WTC11 (cell line): ENCODE measurements at regions not wholly inside any gene's neighbourhood (a gene's known extent, or its start where the extent isn't known, plus 50 kb on each side); places are given as distances from the start of the nearest gene placed in this dataset.

ENCODE experiments used
- ATAC-seq: fragments of 200-7000 bp; cut with Tn5 transposase; 2 replicates; pipeline ENCODE4 v1.10.0; 2021; ENCODE audit warnings: mild to moderate bottlenecking, moderate library complexity
- CTCF ChIA-PET: fragments of 300-600 bp; sonication (Branson Sonifier 250); formaldehyde crosslinking; loops from one replicate; lab custom pipeline; 2021; ENCODE audit warnings: antibody characterized with exemption; lab: Charles Lee
- POLR2A ChIA-PET: fragments of 350-600 bp; sonication (Branson Sonifier 250); formaldehyde crosslinking; loops from one replicate; lab custom pipeline; 2021; ENCODE audit warnings: antibody characterized with exemption; lab: Charles Lee
- DNase-seq: peaks from one replicate; pipeline ENCODE4 v3.0.0; 2021; ENCODE audit warnings: low spot score
- H3K27ac Mint-ChIP-seq: 2 replicates; pipeline ENCODE4 v1.8.0; 2021; ENCODE audit warnings: mixed read lengths
- H3K27me3 Mint-ChIP-seq: 2 replicates; pipeline ENCODE4 v1.8.0; 2021; ENCODE audit warnings: low read depth, mild to moderate bottlenecking, moderate library complexity, mixed read lengths
- H3K36me3 Mint-ChIP-seq: 2 replicates; pipeline ENCODE4 v1.8.0; 2021; ENCODE audit warnings: mixed read lengths
- H3K4me1 Mint-ChIP-seq: 2 replicates; pipeline ENCODE4 v1.8.0; 2022; ENCODE audit warnings: mixed read lengths
- H3K4me3 Mint-ChIP-seq: 2 replicates; pipeline ENCODE4 v1.8.0; 2021; ENCODE audit warnings: mild to moderate bottlenecking, moderate library complexity, mixed read lengths
- H3K9me3 Mint-ChIP-seq: 2 replicates; pipeline ENCODE4 v1.8.0; 2021; ENCODE audit warnings: mixed read lengths
- CTCF ChIP-seq: fragments of 200-600 bp; IDR thresholded peaks from 2 replicates; pipeline ENCODE4 v1.8.0; 2022; ENCODE audit warnings: antibody characterized with exemption
- ESRRA ChIP-seq: sonication (generic); formaldehyde crosslinking; IDR thresholded peaks from 2 replicates; pipeline ENCODE4 v1.8.1; 2022; ENCODE audit warnings: mild to moderate bottlenecking, missing genetic modification reagents, borderline replicate concordance
- ETV6 ChIP-seq: sonication (generic); formaldehyde crosslinking; IDR thresholded peaks from 2 replicates; pipeline ENCODE4 v1.8.1; 2022; ENCODE audit warnings: mild to moderate bottlenecking, missing genetic modification reagents
- FOXJ3 ChIP-seq: sonication (generic); formaldehyde crosslinking; IDR thresholded peaks from 2 replicates; pipeline ENCODE4 v1.9.0; 2021; ENCODE audit warnings: missing genetic modification reagents, mild to moderate bottlenecking, borderline replicate concordance
- IRF2 ChIP-seq: sonication (generic); formaldehyde crosslinking; IDR thresholded peaks from 2 replicates; pipeline ENCODE4 v1.8.0; 2022; ENCODE audit warnings: low read depth, missing genetic modification reagents, borderline replicate concordance
- JUN ChIP-seq: sonication (generic); formaldehyde crosslinking; IDR thresholded peaks from 2 replicates; pipeline ENCODE4 v1.8.0; 2023; ENCODE audit warnings: mild to moderate bottlenecking, missing genetic modification reagents
- KAT7 ChIP-seq: sonication (generic); formaldehyde crosslinking; IDR thresholded peaks from 2 replicates; pipeline ENCODE4 v1.8.1; 2023; ENCODE audit warnings: missing genetic modification reagents, mild to moderate bottlenecking, borderline replicate concordance
- MLX ChIP-seq: sonication (generic); formaldehyde crosslinking; IDR thresholded peaks from 2 replicates; pipeline ENCODE4 v1.8.1; 2023; ENCODE audit warnings: mild to moderate bottlenecking, missing genetic modification reagents, moderate library complexity
- NFATC4 ChIP-seq: fragments of 250-450 bp; sonication (Bioruptor Pico); IDR thresholded peaks from 2 replicates; pipeline ENCODE4 v1.9.0; 2021; ENCODE audit warnings: mild to moderate bottlenecking
- NR1H2 ChIP-seq: sonication (generic); formaldehyde crosslinking; IDR thresholded peaks from 2 replicates; pipeline ENCODE4 v1.9.0; 2021; ENCODE audit warnings: mild to moderate bottlenecking, moderate library complexity, missing genetic modification reagents
- NR3C1 ChIP-seq: sonication (generic); formaldehyde crosslinking; conservative IDR thresholded peaks from 2 replicates; pipeline ENCODE4 v1.8.1; 2023; ENCODE audit warnings: low read depth, mild to moderate bottlenecking, missing genetic modification reagents
- SOX15 ChIP-seq: fragments of 250-450 bp; sonication (Bioruptor Pico); IDR thresholded peaks from 2 replicates; pipeline ENCODE4 v1.9.0; 2021; ENCODE audit warnings: mild to moderate bottlenecking
- TCF7 ChIP-seq: sonication (generic); formaldehyde crosslinking; IDR thresholded peaks from 2 replicates; pipeline ENCODE4 v1.8.0; 2022; ENCODE audit warnings: mild to moderate bottlenecking, low read depth, missing genetic modification reagents, moderate library complexity
- TEAD4 ChIP-seq: sonication (generic); formaldehyde crosslinking; IDR thresholded peaks from 2 replicates; pipeline ENCODE4 v1.8.0; 2022; ENCODE audit warnings: mild to moderate bottlenecking, missing genetic modification reagents
- TP53 ChIP-seq: sonication (generic); formaldehyde crosslinking; IDR thresholded peaks from 2 replicates; pipeline ENCODE4 v1.8.1; 2023; ENCODE audit warnings: mild to moderate bottlenecking, missing genetic modification reagents
- ZNF121 ChIP-seq: sonication (generic); formaldehyde crosslinking; IDR thresholded peaks from 2 replicates; pipeline ENCODE4 v1.8.0; 2023; ENCODE audit warnings: missing genetic modification reagents
- ZNF219 ChIP-seq: sonication (generic); formaldehyde crosslinking; IDR thresholded peaks from 2 replicates; pipeline ENCODE4 v1.8.0; 2023; ENCODE audit warnings: missing genetic modification reagents, mild to moderate bottlenecking, borderline replicate concordance
- ZNF263 ChIP-seq: sonication (generic); formaldehyde crosslinking; IDR thresholded peaks from 2 replicates; pipeline ENCODE4 v1.8.1; 2022; ENCODE audit warnings: low read depth, mild to moderate bottlenecking, moderate library complexity, missing genetic modification reagents
- ZNF281 ChIP-seq: sonication (generic); formaldehyde crosslinking; IDR thresholded peaks from 2 replicates; pipeline ENCODE4 v1.8.0; 2023; ENCODE audit warnings: mild to moderate bottlenecking, missing genetic modification reagents
- ZNF317 ChIP-seq: sonication (generic); formaldehyde crosslinking; IDR thresholded peaks from 2 replicates; pipeline ENCODE4 v1.8.1; 2023; ENCODE audit warnings: low read depth, mild to moderate bottlenecking, moderate library complexity, missing genetic modification reagents, borderline replicate concordance
- ZNF416 ChIP-seq: fragments of 250-450 bp; sonication (Bioruptor Pico); IDR thresholded peaks from 2 replicates; pipeline ENCODE4 v1.9.0; 2021; ENCODE audit warnings: mild to moderate bottlenecking, inconsistent platforms
- TF ChIP-seq, protein P1 (sequence below): sonication (generic); formaldehyde crosslinking; IDR thresholded peaks from 2 replicates; pipeline ENCODE4 v1.8.0; 2023; ENCODE audit warnings: missing genetic modification reagents
- TF ChIP-seq, protein P2 (sequence below): sonication (generic); formaldehyde crosslinking; IDR thresholded peaks from 2 replicates; pipeline ENCODE4 v1.8.1; 2023; ENCODE audit warnings: mild to moderate bottlenecking, missing genetic modification reagents

GRCh38 chr4:130054908-130055307 is 959.0 kb downstream of the C4orf33 start:
- DNase-seq (no peak), ATAC-seq (no peak)
- CTCF ChIA-PET = no interaction called here
- H3K27me3 Mint-ChIP-seq = peaks cover 3% of the 10 kb centered on the region
- TF ChIP-seq IRF2 (CRISPR knock-in tag) (no peak), JUN (CRISPR knock-in tag) (no peak)
- H3K36me3 Mint-ChIP-seq = peaks cover 51% of the 10 kb centered on the region
- H3K4me3 Mint-ChIP-seq = no peak overlapping the region
- H3K27ac Mint-ChIP-seq = no peak overlapping the region
- POLR2A ChIA-PET = no interaction called here
- peaks cover 4% of the 10 kb centered on the region for H3K4me1 Mint-ChIP-seq
- H3K9me3 Mint-ChIP-seq = peaks cover 46% of the 10 kb centered on the region

GRCh38 chr4:130056286-130056685 is 960.3 kb downstream of the C4orf33 start:
- no peak for DNase-seq
- Mint-ChIP-seq H3K9me3 (peaks cover 42% of the 10 kb centered on the region), H3K27ac (no peak overlapping the region)
- CTCF ChIA-PET = no interaction called here
- TF ChIP-seq ESRRA (CRISPR knock-in tag) = no peak
- TF ChIP-seq TEAD4 = no peak
- TF ChIP-seq SOX15 = no peak
- TF ChIP-seq TCF7 (CRISPR knock-in tag) = no peak
- TF ChIP-seq, protein P1, sequence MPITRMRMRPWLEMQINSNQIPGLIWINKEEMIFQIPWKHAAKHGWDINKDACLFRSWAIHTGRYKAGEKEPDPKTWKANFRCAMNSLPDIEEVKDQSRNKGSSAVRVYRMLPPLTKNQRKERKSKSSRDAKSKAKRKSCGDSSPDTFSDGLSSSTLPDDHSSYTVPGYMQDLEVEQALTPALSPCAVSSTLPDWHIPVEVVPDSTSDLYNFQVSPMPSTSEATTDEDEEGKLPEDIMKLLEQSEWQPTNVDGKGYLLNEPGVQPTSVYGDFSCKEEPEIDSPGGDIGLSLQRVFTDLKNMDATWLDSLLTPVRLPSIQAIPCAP (CRISPR knock-in tag) = no peak
- TF ChIP-seq NR1H2 (CRISPR knock-in tag) = no peak
- TF ChIP-seq ZNF219 (CRISPR knock-in tag) = no peak
- no peak for TF ChIP-seq ZNF416 (CRISPR knock-in tag)
- no peak for TF ChIP-seq ZNF263
- TF ChIP-seq NR3C1 (CRISPR knock-in tag) = no peak
- no peak for TF ChIP-seq ZNF121 (CRISPR knock-in tag)
- no peak for TF ChIP-seq MLX (CRISPR knock-in tag)
- no peak for TF ChIP-seq NFATC4 (CRISPR knock-in tag)
- TF ChIP-seq, all 79 proteins: peak for 0
- Mint-ChIP-seq H3K4me1 (peaks cover 8% of the 10 kb centered on the region), H3K4me3 (no peak overlapping the region), H3K27me3 (no peaks in the 10 kb centered on the region; the same call in 1 of the 2 replicates), H3K36me3 (peaks cover 37% of the 10 kb centered on the region)
- POLR2A ChIA-PET = no interaction called here
- no peak for ATAC-seq

DNA sequence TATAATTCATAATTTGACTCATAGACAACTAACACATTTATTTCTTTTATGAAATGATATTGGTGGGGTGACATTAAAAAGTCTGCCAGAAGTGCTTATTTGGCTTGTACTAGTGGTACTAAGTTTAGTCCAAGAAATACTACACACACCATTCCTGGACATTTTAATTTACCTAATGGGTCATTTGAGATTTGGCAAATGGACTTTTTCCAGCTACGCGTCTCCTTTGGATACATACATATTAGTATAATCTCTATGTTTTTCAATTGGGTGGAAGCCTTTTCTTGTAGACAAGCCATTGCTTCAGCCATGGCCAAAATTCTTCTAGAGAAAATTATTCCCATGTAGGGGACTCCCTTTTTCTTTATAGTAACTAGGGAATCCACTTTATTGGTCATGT is 968.5 kb downstream of the C4orf33 start:
- CTCF ChIA-PET = no interaction called here
- H3K36me3 Mint-ChIP-seq = peaks cover 14% of the 10 kb centered on the region
- peaks cover 19% of the 10 kb centered on the region for H3K4me1 Mint-ChIP-seq
- POLR2A ChIA-PET = no interaction called here
- no peak overlapping the region for H3K27ac Mint-ChIP-seq
- H3K9me3 Mint-ChIP-seq = peaks cover 20% of the 10 kb centered on the region
- ATAC-seq (no peak), DNase-seq (no peak)
- no peaks in the 10 kb centered on the region for H3K27me3 Mint-ChIP-seq
- no peak overlapping the region for H3K4me3 Mint-ChIP-seq
- no peak for TF ChIP-seq TP53 (CRISPR knock-in tag)
- TF ChIP-seq ZNF281 = no peak
- no peak for TF ChIP-seq CTCF
- no peak for TF ChIP-seq ETV6 (CRISPR knock-in tag)
- TF ChIP-seq ZNF219 (CRISPR knock-in tag) = no peak
- no peak for TF ChIP-seq FOXJ3 (CRISPR knock-in tag)
- TF ChIP-seq, protein P2, sequence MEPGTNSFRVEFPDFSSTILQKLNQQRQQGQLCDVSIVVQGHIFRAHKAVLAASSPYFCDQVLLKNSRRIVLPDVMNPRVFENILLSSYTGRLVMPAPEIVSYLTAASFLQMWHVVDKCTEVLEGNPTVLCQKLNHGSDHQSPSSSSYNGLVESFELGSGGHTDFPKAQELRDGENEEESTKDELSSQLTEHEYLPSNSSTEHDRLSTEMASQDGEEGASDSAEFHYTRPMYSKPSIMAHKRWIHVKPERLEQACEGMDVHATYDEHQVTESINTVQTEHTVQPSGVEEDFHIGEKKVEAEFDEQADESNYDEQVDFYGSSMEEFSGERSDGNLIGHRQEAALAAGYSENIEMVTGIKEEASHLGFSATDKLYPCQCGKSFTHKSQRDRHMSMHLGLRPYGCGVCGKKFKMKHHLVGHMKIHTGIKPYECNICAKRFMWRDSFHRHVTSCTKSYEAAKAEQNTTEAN = no peak
- no peak for TF ChIP-seq NFATC4 (CRISPR knock-in tag)
- no peak for TF ChIP-seq KAT7
- TF ChIP-seq MLX (CRISPR knock-in tag) = no peak
- TF ChIP-seq ZNF317 = no peak
- no peak for TF ChIP-seq IRF2 (CRISPR knock-in tag)
